ENCODE measurements at regions not wholly inside any gene's neighbourhood (a gene's known extent, or its start where the extent isn't known, plus 50 kb on each side); places are given as distances from the start of the nearest gene placed in this dataset.

GRCh38 chr5:61783481-61783880 is 451.4 kb downstream of the ZSWIM6 start:
- TF ChIP-seq POLR2AphosphoS5 (IDR thresholded peaks at IDR 0.05; ENCODE audit: low read depth, low read length), result no peak
- no peak for TF ChIP-seq TAF1 (IDR thresholded peaks at IDR 0.05; ENCODE audit: borderline replicate concordance, insufficient read depth, low read length)
- no peak for TF ChIP-seq SIN3A (IDR thresholded peaks at IDR 0.05; ENCODE audit: borderline replicate concordance, insufficient read depth, low read length)
- TF ChIP-seq REST (IDR thresholded peaks at IDR 0.05; ENCODE audit: insufficient read depth in 1 of 2, low read depth in 2 of 2, low read length in 2 of 2), result no peak
- TF ChIP-seq FOXP2 (optimal IDR thresholded peaks at IDR 0.05; ENCODE audit: borderline replicate concordance, extremely low read depth, extremely low read length, insufficient read depth), result no peak

All from PFSK-1 (cell line).